Left ventricle myocardium inferior (tissue), 1 donor: ENCODE measurements at regions not wholly inside any gene's neighbourhood (a gene's known extent, or its start where the extent isn't known, plus 50 kb on each side); places are given as distances from the start of the nearest gene placed in this dataset.

Experiments
- DNase-seq: peaks from one replicate; pipeline ENCODE4 v3.0.0-alpha.2; 2020
- H3K27ac ChIP-seq: fragments of 200-600 bp; replicated peaks from 2 replicates; pipeline ENCODE4 v1.8.0; 2021
- H3K27me3 ChIP-seq: fragments of 200-600 bp; 2 replicates; pipeline ENCODE4 v1.8.0; 2021; ENCODE audit warnings: low read depth
- H3K36me3 ChIP-seq: fragments of 200-600 bp; 2 replicates; pipeline ENCODE4 v1.8.0; 2021
- H3K4me1 ChIP-seq: fragments of 200-600 bp; 2 replicates; pipeline ENCODE4 v1.8.0; 2021
- H3K4me3 ChIP-seq: fragments of 200-600 bp; 2 replicates; pipeline ENCODE4 v1.8.0; 2021; ENCODE audit warnings: mild to moderate bottlenecking, moderate library complexity
- H3K9me3 ChIP-seq: fragments of 200-600 bp; replicated peaks from 2 replicates; pipeline ENCODE4 v1.8.0; 2021
- CTCF ChIP-seq: fragments of 200-600 bp; IDR thresholded peaks from 2 replicates; pipeline ENCODE4 v1.8.0; 2021; ENCODE audit warnings: antibody characterized with exemption, mild to moderate bottlenecking, borderline replicate concordance
- intact Hi-C: fragments of 100-400 bp; cut with micrococcal nuclease; formaldehyde crosslinking; loops from one replicate; pipeline ENCODE4 v1.11.0; 2022
- donor health status: DM: no; HTN: yes; CAD: no; lungs with severe emphysema.

- peak; percentile 55 for DNase-seq
- Histone ChIP-seq H3K27me3 (no peaks in the 10 kb centered on the region), H3K9me3 (no peaks in the 10 kb centered on the region), H3K36me3 (no peaks in the 10 kb centered on the region), H3K4me3 (no peak overlapping the region), H3K4me1 (peaks cover 25% of the 10 kb centered on the region), H3K27ac (peak overlapping the region; percentile 77)
- intact Hi-C loops: no loop called here
- TF ChIP-seq CTCF: no peak
Observed at GRCh38 chr16:63581570-63581969, 1540.3 kb downstream of the CDH11 start.

- Histone ChIP-seq H3K27me3 (no peaks in the 10 kb centered on the region), H3K4me3 (no peak overlapping the region), H3K27ac (no peak overlapping the region), H3K4me1 (peaks cover 27% of the 10 kb centered on the region), H3K36me3 (no peaks in the 10 kb centered on the region), H3K9me3 (no peaks in the 10 kb centered on the region)
- TF ChIP-seq CTCF: no peak
- no peak for DNase-seq
- intact Hi-C loops: no loop called here
Observed at GRCh38 chr16:63578791-63579190, 1542.6 kb upstream of the CDH8 start.

- DNase-seq: no peak
- no peak overlapping the region for H3K27ac ChIP-seq
- peaks cover 27% of the 10 kb centered on the region for H3K4me1 ChIP-seq
- TF ChIP-seq CTCF: no peak
- no peak overlapping the region for H3K4me3 ChIP-seq
- intact Hi-C loops: no loop called here
- H3K27me3 ChIP-seq: no peaks in the 10 kb centered on the region
- no peaks in the 10 kb centered on the region for H3K9me3 ChIP-seq
- no peaks in the 10 kb centered on the region for H3K36me3 ChIP-seq
Observed at GRCh38 chr16:63577891-63578290, 1541.7 kb upstream of the CDH8 start.

GRCh38 chr16:63575041-63575440 is 1538.8 kb upstream of the CDH8 start:
- H3K36me3 ChIP-seq: no peaks in the 10 kb centered on the region
- no peak for DNase-seq
- no peaks in the 10 kb centered on the region for H3K27me3 ChIP-seq
- no peak for TF ChIP-seq CTCF
- intact Hi-C loops: no loop called here
- no peaks in the 10 kb centered on the region for H3K9me3 ChIP-seq
- peaks cover 6% of the 10 kb centered on the region for H3K4me1 ChIP-seq
- no peak overlapping the region for H3K4me3 ChIP-seq
- no peak overlapping the region for H3K27ac ChIP-seq

- H3K27ac ChIP-seq: no peak overlapping the region
- H3K9me3 ChIP-seq: no peaks in the 10 kb centered on the region
- no peaks in the 10 kb centered on the region for H3K36me3 ChIP-seq
- H3K4me3 ChIP-seq: no peak overlapping the region
- no peak for TF ChIP-seq CTCF
- H3K4me1 ChIP-seq: peaks cover 5% of the 10 kb centered on the region
- no peak for DNase-seq
- H3K27me3 ChIP-seq: no peaks in the 10 kb centered on the region
- intact Hi-C loops: no loop called here
Observed at GRCh38 chr16:63568164-63568563, 1531.9 kb upstream of the CDH8 start.
